Lower leg skin (tissue), 4 donors: ENCODE measurements at regions not wholly inside any gene's neighbourhood (a gene's known extent, or its start where the extent isn't known, plus 50 kb on each side); places are given as distances from the start of the nearest gene placed in this dataset.

Experiments used
- DNase-seq, 2 donors: peaks; one replicate each; pipeline ENCODE4 v3.0.0-alpha.2; 2019; ENCODE audit warnings: low spot score in 2 of 2
- H3K4me3 ChIP-seq: fragments of 200-600 bp; sonication (generic); 2 replicates; pipeline ENCODE4 v1.5.1; 2017; ENCODE audit warnings: mild to moderate bottlenecking, low read depth; ENCODE audit not compliant: poor library complexity, severe bottlenecking
- POLR2A ChIP-seq, 2 donors: fragments of 450-650 bp; IDR thresholded peaks; one replicate each; pipeline ENCODE4 v1.6.1; 2016 to 2017; ENCODE audit warnings: antibody characterized with exemption in 2 of 2, mild to moderate bottlenecking in 1 of 2, moderate library complexity in 1 of 2
- WGBS, 2 donors: methylation state at CpG; one replicate each; pipeline ENCODE4 v1.1.5; 2018; 5-methylcytosine and 5-hydroxymethylcytosine counted together
- intact Hi-C: fragments of 100-400 bp; cut with DNase I; formaldehyde crosslinking; loops from one replicate; pipeline ENCODE4 v1.15.0; 2023; ENCODE audit warnings: low total_unique reads
- TF ChIP-seq, protein P1 (sequence below), 3 donors: fragments of 450-650 bp; IDR thresholded peaks; one replicate each; pipeline ENCODE4 v1.5.1; 2016; ENCODE audit warnings: antibody characterized with exemption in 3 of 3, mild to moderate bottlenecking in 3 of 3, moderate library complexity in 2 of 3

DNA sequence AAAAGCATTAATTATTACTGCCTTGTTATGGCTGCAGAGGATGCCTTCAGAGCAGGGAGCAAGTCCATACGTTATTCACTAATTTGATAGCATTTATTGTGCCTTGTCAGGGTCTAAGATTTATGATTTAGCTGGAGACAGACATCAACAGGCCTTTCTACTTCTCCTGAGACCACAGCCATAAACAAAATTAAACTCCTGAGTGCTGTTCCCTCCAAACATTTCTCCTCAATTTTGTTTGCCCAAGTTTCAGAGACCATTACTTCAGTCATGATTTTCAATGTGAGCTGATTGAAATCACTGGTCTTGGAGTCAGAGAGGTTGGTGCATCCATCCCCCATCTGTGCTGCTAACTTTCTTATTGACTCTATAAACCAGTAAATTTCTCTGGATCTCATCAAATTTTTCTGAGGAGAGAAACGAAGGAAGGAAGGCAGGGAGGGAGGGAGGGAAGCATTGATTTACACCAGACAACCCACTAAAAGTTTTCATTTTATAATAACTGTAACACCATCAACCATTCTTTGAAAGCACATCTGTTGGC, 423.6 kb upstream of the CDH11 start:
- 39 to 49% methylated on average over 2 of the region's 2 CpGs for WGBS, 2 donors
- H3K4me3 ChIP-seq, result no peak overlapping the region
- intact Hi-C loops, result no loop called here
- no peak for DNase-seq
- TF ChIP-seq, protein P1, sequence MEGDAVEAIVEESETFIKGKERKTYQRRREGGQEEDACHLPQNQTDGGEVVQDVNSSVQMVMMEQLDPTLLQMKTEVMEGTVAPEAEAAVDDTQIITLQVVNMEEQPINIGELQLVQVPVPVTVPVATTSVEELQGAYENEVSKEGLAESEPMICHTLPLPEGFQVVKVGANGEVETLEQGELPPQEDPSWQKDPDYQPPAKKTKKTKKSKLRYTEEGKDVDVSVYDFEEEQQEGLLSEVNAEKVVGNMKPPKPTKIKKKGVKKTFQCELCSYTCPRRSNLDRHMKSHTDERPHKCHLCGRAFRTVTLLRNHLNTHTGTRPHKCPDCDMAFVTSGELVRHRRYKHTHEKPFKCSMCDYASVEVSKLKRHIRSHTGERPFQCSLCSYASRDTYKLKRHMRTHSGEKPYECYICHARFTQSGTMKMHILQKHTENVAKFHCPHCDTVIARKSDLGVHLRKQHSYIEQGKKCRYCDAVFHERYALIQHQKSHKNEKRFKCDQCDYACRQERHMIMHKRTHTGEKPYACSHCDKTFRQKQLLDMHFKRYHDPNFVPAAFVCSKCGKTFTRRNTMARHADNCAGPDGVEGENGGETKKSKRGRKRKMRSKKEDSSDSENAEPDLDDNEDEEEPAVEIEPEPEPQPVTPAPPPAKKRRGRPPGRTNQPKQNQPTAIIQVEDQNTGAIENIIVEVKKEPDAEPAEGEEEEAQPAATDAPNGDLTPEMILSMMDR (IDR thresholded peaks at IDR 0.05), result no peak
- no peak for TF ChIP-seq POLR2A (IDR thresholded peaks at IDR 0.05)

GRCh38 chr16:65543781-65544740, 422.2 kb upstream of the CDH11 start:
- WGBS, 2 donors, result 65 to 66% methylated on average over 5 of the region's 5 CpGs
- intact Hi-C loops, result no loop called here
- H3K4me3 ChIP-seq, result no peak overlapping the region
- no peak for TF ChIP-seq POLR2A (IDR thresholded peaks at IDR 0.05)
- TF ChIP-seq, protein P1 (IDR thresholded peaks at IDR 0.05), result no peak
- no peak for DNase-seq

DNA sequence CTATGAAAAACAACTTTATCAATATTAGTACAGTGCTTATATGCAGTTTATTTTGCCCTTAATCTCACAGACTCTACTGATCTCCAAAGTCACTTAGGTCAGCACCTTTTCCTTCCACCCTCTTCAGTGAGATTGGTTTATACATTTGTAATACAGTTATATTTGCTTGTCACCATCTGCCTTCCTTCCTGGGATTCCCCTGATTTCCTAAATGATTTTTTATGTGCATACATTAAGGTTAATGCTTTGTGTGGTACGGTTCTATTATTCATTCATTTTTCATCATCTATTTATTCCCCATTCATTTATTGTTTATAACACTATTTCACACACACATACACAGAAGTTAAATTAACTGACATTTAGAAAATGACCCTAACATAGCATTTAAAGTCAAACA, 419.8 kb upstream of the CDH11 start:
- TF ChIP-seq, protein P1 (IDR thresholded peaks at IDR 0.05), result no peak
- no peak for TF ChIP-seq POLR2A (IDR thresholded peaks at IDR 0.05)
- intact Hi-C loops, result no loop called here
- H3K4me3 ChIP-seq, result no peak overlapping the region
- no peak for DNase-seq
- WGBS, 2 donors, result 73 to 81% methylated on average over 1 of the region's 1 CpG

DNA sequence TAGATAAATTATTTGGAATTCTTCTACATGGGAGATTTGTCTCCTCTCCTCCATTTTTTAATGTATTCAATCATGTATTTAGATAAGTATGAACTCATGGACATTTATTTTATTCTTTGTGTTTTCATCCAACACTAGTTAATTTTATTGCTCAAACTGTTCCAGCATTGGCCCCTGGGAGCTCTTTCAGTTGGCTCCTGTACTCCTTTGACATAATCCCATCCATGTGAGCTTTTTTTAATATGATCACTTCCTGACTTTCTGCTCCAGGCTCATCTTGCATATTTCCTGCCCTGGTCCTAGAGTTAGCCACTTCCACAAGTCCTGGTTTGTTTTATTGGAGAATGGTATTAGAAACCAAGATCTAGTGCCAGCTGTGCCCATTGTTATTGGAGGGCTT, 419.0 kb upstream of the CDH11 start:
- TF ChIP-seq POLR2A (IDR thresholded peaks at IDR 0.05), result no peak
- TF ChIP-seq, protein P1 (IDR thresholded peaks at IDR 0.05), result no peak
- H3K4me3 ChIP-seq, result no peak overlapping the region
- intact Hi-C loops, result no loop called here
- DNase-seq, result no peak

GRCh38 chr16:65538976-65539375, 417.1 kb upstream of the CDH11 start:
- 48% methylated on average over 3 of the region's 3 CpGs for WGBS, 2 donors
- intact Hi-C loops, result no loop called here
- TF ChIP-seq, protein P1 (IDR thresholded peaks at IDR 0.05), result no peak
- no peak for TF ChIP-seq POLR2A (IDR thresholded peaks at IDR 0.05)
- no peak overlapping the region for H3K4me3 ChIP-seq
- no peak for DNase-seq
